CD8-positive, alpha-beta memory T cell (primary cell): ENCODE measurements at regions not wholly inside any gene's neighbourhood (a gene's known extent, or its start where the extent isn't known, plus 50 kb on each side); places are given as distances from the start of the nearest gene placed in this dataset.

Source experiments
- CTCF ChIA-PET: fragments of 350-600 bp; sonication (Branson Sonifier 250); formaldehyde crosslinking; loops from one replicate; lab custom pipeline; 2021; ENCODE audit warnings: antibody characterized with exemption; lab: Charles Lee
- POLR2A ChIA-PET: fragments of 350-600 bp; sonication (Branson Sonifier 250); formaldehyde crosslinking; loops from one replicate; lab custom pipeline; 2021; ENCODE audit warnings: antibody characterized with exemption; lab: Charles Lee
- DNase-seq, 5 donors: peaks; one replicate each; pipeline versions ENCODE4 v3.0.0 to v3.0.0-alpha.2; 2020 to 2022; ENCODE audit warnings: mixed read lengths in 1 of 5
- H3K27ac ChIP-seq: one replicate; pipeline ENCODE4 v1.7.0; 2013; ENCODE audit warnings: low read depth, mild to moderate bottlenecking, low read length, moderate library complexity
- H3K27me3 ChIP-seq: 2 replicates; pipeline ENCODE4 v1.7.0; 2013; ENCODE audit warnings: low read length, mild to moderate bottlenecking; ENCODE audit not compliant: insufficient read depth, poor library complexity, severe bottlenecking
- H3K36me3 ChIP-seq: 2 replicates; pipeline ENCODE4 v1.7.0; 2013; ENCODE audit warnings: mild to moderate bottlenecking, low read length, moderate library complexity; ENCODE audit not compliant: insufficient read depth
- H3K4me1 ChIP-seq: 2 replicates; pipeline ENCODE4 v1.7.0; 2013; ENCODE audit warnings: mild to moderate bottlenecking, low read length, moderate library complexity; ENCODE audit not compliant: insufficient read depth
- H3K4me3 ChIP-seq: 2 replicates; pipeline ENCODE4 v1.7.0; 2013; ENCODE audit warnings: mild to moderate bottlenecking, low read length
- H3K9me3 ChIP-seq: 2 replicates; pipeline ENCODE4 v1.7.0; 2013; ENCODE audit warnings: mild to moderate bottlenecking, low read length
- H3K27ac Mint-ChIP-seq, 8 donors: one replicate each; pipeline ENCODE4 v1.8.0; 2020 to 2021; ENCODE audit warnings: mixed read lengths in 8 of 8, mild to moderate bottlenecking in 6 of 8, inconsistent platforms in 3 of 8, moderate library complexity in 3 of 8
- H3K27me3 Mint-ChIP-seq, 2 donors: one replicate each; pipeline ENCODE4 v1.8.0; 2020 to 2021; ENCODE audit warnings: mixed read lengths in 2 of 2, mild to moderate bottlenecking in 1 of 2, moderate library complexity in 1 of 2
- H3K36me3 Mint-ChIP-seq, 3 donors: one replicate each; pipeline ENCODE4 v1.8.0; 2020 to 2021; ENCODE audit warnings: mixed read lengths in 3 of 3, inconsistent platforms in 1 of 3, mild to moderate bottlenecking in 1 of 3
- H3K4me1 Mint-ChIP-seq, 3 donors: one replicate each; pipeline ENCODE4 v1.8.0; 2020 to 2021; ENCODE audit warnings: mixed read lengths in 3 of 3, inconsistent platforms in 1 of 3, mild to moderate bottlenecking in 1 of 3
- H3K4me3 Mint-ChIP-seq, 7 donors: one replicate each; pipeline ENCODE4 v1.8.0; 2020 to 2021; ENCODE audit warnings: mixed read lengths in 7 of 7, mild to moderate bottlenecking in 6 of 7, moderate library complexity in 4 of 7, inconsistent platforms in 2 of 7
- H3K9me3 Mint-ChIP-seq, 5 donors: one replicate each; pipeline ENCODE4 v1.8.0; 2020 to 2022; ENCODE audit warnings: mixed read lengths in 5 of 5, mild to moderate bottlenecking in 3 of 5, moderate library complexity in 2 of 5, inconsistent platforms in 1 of 5

- H3K27ac Mint-ChIP-seq, result no peak overlapping the region
- peaks cover 3 to 7% of the 10 kb centered on the region in 2 donors for H3K27me3 Mint-ChIP-seq
- POLR2A ChIA-PET, result no interaction called here
- no peak for DNase-seq
- H3K4me1 Mint-ChIP-seq, result no peaks in the 10 kb centered on the region
- Histone ChIP-seq H3K36me3 (no peaks in the 10 kb centered on the region), H3K27ac (no peak overlapping the region), H3K4me3 (no peak overlapping the region), H3K9me3 (no peaks in the 10 kb centered on the region), H3K27me3 (no peaks in the 10 kb centered on the region), H3K4me1 (no peaks in the 10 kb centered on the region)
- H3K36me3 Mint-ChIP-seq, result no peaks in the 10 kb centered on the region
- CTCF ChIA-PET, result no interaction called here
- H3K4me3 Mint-ChIP-seq, result no peak overlapping the region
- no peaks in the 10 kb centered on the region for H3K9me3 Mint-ChIP-seq
These were observed 117.0 kb upstream of the IRX3 start for GRCh38 chr16:54403580-54403979.

- ChIA-PET POLR2A (no interaction called here), CTCF (interaction anchor here (0.5 kb wide), 1 partner anchor 162 kb away, joined by 4 read pairs; no protein-coding TSS in a partner anchor)
- Histone ChIP-seq H3K9me3 (no peaks in the 10 kb centered on the region), H3K27me3 (no peaks in the 10 kb centered on the region), H3K4me1 (no peaks in the 10 kb centered on the region), H3K27ac (no peak overlapping the region), H3K4me3 (no peak overlapping the region), H3K36me3 (no peaks in the 10 kb centered on the region)
- no peak overlapping the region for H3K27ac Mint-ChIP-seq
- H3K4me1 Mint-ChIP-seq, result no peaks in the 10 kb centered on the region
- H3K9me3 Mint-ChIP-seq, result no peaks in the 10 kb centered on the region
- DNase-seq, result no peak
- H3K36me3 Mint-ChIP-seq, result no peaks in the 10 kb centered on the region
- peaks cover 11 to 12% of the 10 kb centered on the region in 2 donors for H3K27me3 Mint-ChIP-seq
- H3K4me3 Mint-ChIP-seq, result no peak overlapping the region
These were observed 116.3 kb upstream of the IRX3 start for GRCh38 chr16:54402873-54403272.

- H3K4me3 ChIP-seq, result no peak overlapping the region
- H3K36me3 Mint-ChIP-seq, result no peaks in the 10 kb centered on the region
- no peak overlapping the region for H3K27ac Mint-ChIP-seq
- ChIA-PET CTCF (no interaction called here), POLR2A (no interaction called here)
- no peaks in the 10 kb centered on the region for H3K4me1 ChIP-seq
- H3K27ac ChIP-seq, result no peak overlapping the region
- H3K9me3 Mint-ChIP-seq, result no peaks in the 10 kb centered on the region
- H3K4me3 Mint-ChIP-seq, result no peak overlapping the region
- DNase-seq, result no peak
- H3K36me3 ChIP-seq, result no peaks in the 10 kb centered on the region
- H3K27me3 ChIP-seq, result no peaks in the 10 kb centered on the region
- no peaks in the 10 kb centered on the region for H3K4me1 Mint-ChIP-seq
- peaks cover 13 to 17% of the 10 kb centered on the region in 2 donors for H3K27me3 Mint-ChIP-seq
- H3K9me3 ChIP-seq, result no peaks in the 10 kb centered on the region
These were observed 115.7 kb upstream of the IRX3 start for GRCh38 chr16:54402270-54402669.

GRCh38 chr16:54400261-54400660 is 113.7 kb upstream of the IRX3 start:
- H3K4me1 Mint-ChIP-seq, result no peaks in the 10 kb centered on the region
- no peaks in the 10 kb centered on the region for H3K9me3 ChIP-seq
- H3K4me3 ChIP-seq, result no peak overlapping the region
- no peak overlapping the region for H3K4me3 Mint-ChIP-seq
- DNase-seq, result no peak
- H3K27ac ChIP-seq, result no peak overlapping the region
- POLR2A ChIA-PET, result no interaction called here
- no peaks in the 10 kb centered on the region for H3K36me3 ChIP-seq
- H3K9me3 Mint-ChIP-seq, result peaks cover 0 to 1% (median 0%) of the 10 kb centered on the region in 5 donors
- no peaks in the 10 kb centered on the region for H3K4me1 ChIP-seq
- no peaks in the 10 kb centered on the region for H3K27me3 ChIP-seq
- CTCF ChIA-PET, result no interaction called here
- H3K27me3 Mint-ChIP-seq, result peaks cover 13 to 23% of the 10 kb centered on the region in 2 donors
- H3K27ac Mint-ChIP-seq, result no peak overlapping the region
- no peaks in the 10 kb centered on the region for H3K36me3 Mint-ChIP-seq

DNA sequence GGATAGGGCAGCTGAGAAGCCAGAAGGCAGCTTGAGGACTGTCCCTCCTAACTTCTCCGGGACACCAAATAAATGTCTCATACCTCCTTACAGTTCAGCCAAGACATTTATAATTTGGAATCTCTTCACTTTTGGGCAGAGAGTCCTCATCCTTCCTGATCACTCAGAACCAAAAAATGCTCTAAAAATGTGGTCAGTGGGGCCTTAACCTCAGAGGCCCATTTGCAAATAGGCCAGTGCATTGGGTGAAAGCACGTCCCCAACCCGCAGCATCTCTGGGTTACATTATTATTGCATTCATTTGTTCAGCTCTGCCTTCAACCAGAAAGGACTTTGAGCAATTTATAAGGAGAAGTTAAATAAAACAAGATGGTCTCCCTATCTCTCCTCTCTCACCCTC is 112.4 kb upstream of the IRX3 start:
- Mint-ChIP-seq H3K27ac (no peak overlapping the region), H3K27me3 (peaks cover 12 to 23% of the 10 kb centered on the region in 2 donors), H3K36me3 (no peaks in the 10 kb centered on the region), H3K4me1 (no peaks in the 10 kb centered on the region), H3K9me3 (peaks cover 0 to 2% (median 0%) of the 10 kb centered on the region in 5 donors), H3K4me3 (no peak overlapping the region)
- Histone ChIP-seq H3K4me1 (no peaks in the 10 kb centered on the region), H3K9me3 (no peaks in the 10 kb centered on the region), H3K4me3 (no peak overlapping the region), H3K27ac (no peak overlapping the region), H3K27me3 (no peaks in the 10 kb centered on the region), H3K36me3 (no peaks in the 10 kb centered on the region)
- DNase-seq, result no peak
- ChIA-PET CTCF (no interaction called here), POLR2A (no interaction called here)

DNA sequence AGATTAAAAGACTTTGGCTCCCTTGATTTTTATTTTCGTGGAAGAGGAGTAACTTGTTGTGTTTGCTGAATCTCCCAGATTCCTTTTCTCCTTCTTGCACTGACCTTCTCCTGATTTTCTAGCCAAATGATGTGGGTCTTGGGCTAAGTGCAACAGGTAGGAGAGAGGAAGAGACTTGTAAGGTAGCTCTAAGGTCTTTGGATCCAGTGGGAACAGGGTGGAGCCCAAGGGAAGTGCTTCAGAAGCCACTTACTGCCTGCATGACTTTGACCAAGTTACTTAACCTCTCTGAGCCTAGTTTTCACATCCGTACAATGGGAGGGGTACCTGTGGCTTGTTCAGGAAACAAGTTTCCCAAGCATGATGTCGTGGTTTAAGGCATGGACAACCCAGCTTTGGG is 111.3 kb upstream of the IRX3 start:
- H3K27me3 ChIP-seq, result no peaks in the 10 kb centered on the region
- Mint-ChIP-seq H3K27me3 (peaks cover 11 to 29% of the 10 kb centered on the region in 2 donors), H3K4me3 (no peak overlapping the region)

GRCh38 chr16:54397190-54397835 is 110.7 kb upstream of the IRX3 start:
- no peak overlapping the region for H3K27ac ChIP-seq
- H3K27me3 Mint-ChIP-seq, result peaks cover 10 to 29% of the 10 kb centered on the region in 2 donors

More for the DNA sequence above, 111.3 kb upstream of the IRX3 start:
- H3K4me1 ChIP-seq, result no peaks in the 10 kb centered on the region
- no peak overlapping the region for H3K27ac ChIP-seq
- POLR2A ChIA-PET, result no interaction called here
- DNase-seq, result no peak
- Mint-ChIP-seq H3K36me3 (no peaks in the 10 kb centered on the region), H3K9me3 (peaks cover 0 to 2% (median 0%) of the 10 kb centered on the region in 5 donors), H3K4me1 (no peaks in the 10 kb centered on the region), H3K27ac (no peak overlapping the region)
- no peak overlapping the region for H3K4me3 ChIP-seq
- H3K9me3 ChIP-seq, result no peaks in the 10 kb centered on the region
- CTCF ChIA-PET, result no interaction called here
- H3K36me3 ChIP-seq, result no peaks in the 10 kb centered on the region

DNA sequence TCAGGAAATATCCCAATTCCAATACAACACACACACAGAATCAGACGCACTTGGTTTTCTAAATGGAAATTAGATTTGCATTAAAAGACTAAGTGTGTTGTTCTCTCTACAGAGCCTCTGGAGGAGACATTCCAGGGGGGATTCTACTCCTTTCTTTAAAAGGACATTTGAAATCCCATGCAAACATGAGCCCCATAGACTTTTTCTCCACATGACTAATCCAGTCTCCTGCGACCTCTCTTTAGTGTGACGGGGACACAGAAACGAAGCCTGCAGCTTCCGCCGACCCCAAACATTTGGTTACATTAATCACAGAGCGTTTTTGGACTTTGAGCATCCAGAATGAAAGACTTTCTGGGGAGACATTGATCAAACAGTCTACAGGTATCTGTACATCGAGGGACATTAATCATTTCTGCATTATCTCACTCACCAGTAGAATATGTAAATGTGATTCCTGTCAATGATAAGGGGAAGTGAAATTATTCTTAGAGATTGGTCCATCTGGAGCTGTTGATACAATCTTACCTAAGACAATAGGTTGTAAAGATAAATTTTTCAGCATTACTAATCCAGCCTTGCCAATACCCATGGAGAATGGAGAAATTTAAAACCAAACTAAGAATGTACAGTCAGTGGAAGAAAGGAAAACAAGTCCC is 103.4 kb upstream of the IRX3 start:
- H3K4me3 ChIP-seq, result no peak overlapping the region
- H3K27me3 ChIP-seq, result no peaks in the 10 kb centered on the region
- DNase-seq, result no peak
- H3K27ac ChIP-seq, result no peak overlapping the region
- no peaks in the 10 kb centered on the region for H3K36me3 ChIP-seq
- Mint-ChIP-seq H3K27ac (no peak overlapping the region), H3K36me3 (no peaks in the 10 kb centered on the region), H3K27me3 (peaks cover 5 to 9% of the 10 kb centered on the region in 2 donors), H3K9me3 (peaks cover 0 to 2% (median 0%) of the 10 kb centered on the region in 5 donors), H3K4me1 (no peaks in the 10 kb centered on the region), H3K4me3 (no peak overlapping the region)
- H3K9me3 ChIP-seq, result no peaks in the 10 kb centered on the region
- H3K4me1 ChIP-seq, result no peaks in the 10 kb centered on the region
- ChIA-PET POLR2A (no interaction called here), CTCF (no interaction called here)

More at GRCh38 chr16:54397190-54397835, 110.7 kb upstream of the IRX3 start:
- ChIA-PET POLR2A (no interaction called here), CTCF (no interaction called here)
- no peaks in the 10 kb centered on the region for H3K4me1 Mint-ChIP-seq
- no peak overlapping the region for H3K4me3 Mint-ChIP-seq
- DNase-seq, result no peak
- no peaks in the 10 kb centered on the region for H3K36me3 Mint-ChIP-seq
- Histone ChIP-seq H3K4me1 (no peaks in the 10 kb centered on the region), H3K36me3 (no peaks in the 10 kb centered on the region), H3K4me3 (no peak overlapping the region), H3K9me3 (no peaks in the 10 kb centered on the region), H3K27me3 (no peaks in the 10 kb centered on the region)
- no peak overlapping the region for H3K27ac Mint-ChIP-seq
- H3K9me3 Mint-ChIP-seq, result peaks cover 0 to 2% (median 0%) of the 10 kb centered on the region in 5 donors
